ENCODE measurements at regions not wholly inside any gene's neighbourhood (a gene's known extent, or its start where the extent isn't known, plus 50 kb on each side); places are given as distances from the start of the nearest gene placed in this dataset.

GRCh38 chr1:115203287-115203686 is 114.0 kb upstream of the TSPAN2 start:
- TF ChIP-seq, protein P1, sequence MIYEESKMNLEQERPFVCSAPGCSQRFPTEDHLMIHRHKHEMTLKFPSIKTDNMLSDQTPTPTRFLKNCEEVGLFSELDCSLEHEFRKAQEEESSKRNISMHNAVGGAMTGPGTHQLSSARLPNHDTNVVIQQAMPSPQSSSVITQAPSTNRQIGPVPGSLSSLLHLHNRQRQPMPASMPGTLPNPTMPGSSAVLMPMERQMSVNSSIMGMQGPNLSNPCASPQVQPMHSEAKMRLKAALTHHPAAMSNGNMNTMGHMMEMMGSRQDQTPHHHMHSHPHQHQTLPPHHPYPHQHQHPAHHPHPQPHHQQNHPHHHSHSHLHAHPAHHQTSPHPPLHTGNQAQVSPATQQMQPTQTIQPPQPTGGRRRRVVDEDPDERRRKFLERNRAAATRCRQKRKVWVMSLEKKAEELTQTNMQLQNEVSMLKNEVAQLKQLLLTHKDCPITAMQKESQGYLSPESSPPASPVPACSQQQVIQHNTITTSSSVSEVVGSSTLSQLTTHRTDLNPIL (CRISPR knock-in tag; IDR thresholded peaks at IDR 0.05; ENCODE audit: low read depth) = no peak
- TF ChIP-seq, protein P2, sequence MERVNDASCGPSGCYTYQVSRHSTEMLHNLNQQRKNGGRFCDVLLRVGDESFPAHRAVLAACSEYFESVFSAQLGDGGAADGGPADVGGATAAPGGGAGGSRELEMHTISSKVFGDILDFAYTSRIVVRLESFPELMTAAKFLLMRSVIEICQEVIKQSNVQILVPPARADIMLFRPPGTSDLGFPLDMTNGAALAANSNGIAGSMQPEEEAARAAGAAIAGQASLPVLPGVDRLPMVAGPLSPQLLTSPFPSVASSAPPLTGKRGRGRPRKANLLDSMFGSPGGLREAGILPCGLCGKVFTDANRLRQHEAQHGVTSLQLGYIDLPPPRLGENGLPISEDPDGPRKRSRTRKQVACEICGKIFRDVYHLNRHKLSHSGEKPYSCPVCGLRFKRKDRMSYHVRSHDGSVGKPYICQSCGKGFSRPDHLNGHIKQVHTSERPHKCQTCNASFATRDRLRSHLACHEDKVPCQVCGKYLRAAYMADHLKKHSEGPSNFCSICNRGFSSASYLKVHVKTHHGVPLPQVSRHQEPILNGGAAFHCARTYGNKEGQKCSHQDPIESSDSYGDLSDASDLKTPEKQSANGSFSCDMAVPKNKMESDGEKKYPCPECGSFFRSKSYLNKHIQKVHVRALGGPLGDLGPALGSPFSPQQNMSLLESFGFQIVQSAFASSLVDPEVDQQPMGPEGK (CRISPR knock-in tag; IDR thresholded peaks at IDR 0.05; ENCODE audit: borderline replicate concordance) = no peak

Data from SK-N-SH treated with all-trans-retinoic acid at 6 μM for 48 hours (cell line).